ENCODE measurements at regions not wholly inside any gene's neighbourhood (a gene's known extent, or its start where the extent isn't known, plus 50 kb on each side); places are given as distances from the start of the nearest gene placed in this dataset.

DNA sequence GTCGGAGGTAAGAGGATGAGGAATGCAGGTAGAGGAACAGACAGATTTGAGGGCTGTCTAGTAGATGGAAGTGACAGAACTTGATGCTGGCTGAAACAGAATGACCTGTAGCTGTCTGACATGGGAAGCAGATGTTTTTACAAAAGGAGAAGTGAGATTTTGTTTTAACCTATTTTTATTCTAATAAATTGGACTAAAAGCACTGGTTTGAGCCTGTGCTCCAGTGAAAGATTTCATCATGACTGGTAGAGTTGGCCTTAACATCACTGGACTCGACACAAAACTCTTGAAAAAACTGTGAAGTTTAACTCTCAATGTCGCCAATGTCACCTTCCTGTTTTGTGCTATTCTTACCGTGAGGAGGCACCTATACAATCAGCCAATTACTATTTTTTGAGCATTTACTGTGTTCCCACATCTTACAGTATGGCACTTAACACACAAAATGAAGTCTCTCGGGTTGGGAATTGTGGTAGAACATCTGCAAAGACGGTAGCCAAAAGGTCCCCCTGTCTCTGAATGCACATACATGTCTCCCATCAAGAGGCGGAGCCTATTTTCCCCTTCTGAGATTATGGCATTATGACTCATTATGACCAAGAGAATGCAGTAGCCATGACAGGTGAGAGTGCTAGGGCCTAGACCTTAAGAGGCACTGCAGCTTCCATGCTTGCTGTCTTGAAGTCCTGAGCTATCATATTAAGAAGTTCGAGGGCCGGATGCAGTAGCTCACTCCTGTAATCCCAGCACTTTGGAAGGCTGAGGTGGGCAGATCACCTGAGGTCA, 93.2 kb downstream of the FOXF2 start:
- Mint-ChIP-seq H3K9me3 (no peaks in the 10 kb centered on the region; a peak in 2 of 5 replicates), H3K4me1 (peaks cover 4% of the 10 kb centered on the region in 2 experiments; a peak in 3 of 4 replicates), H3K27ac (no peak overlapping the region; a peak in 1 of 7 replicates), H3K27me3 (ENCODE audit: low read depth) (peaks cover 5% of the 10 kb centered on the region; the same call in 1 of the 2 replicates), H3K4me3 (no peak overlapping the region), H3K36me3 (ENCODE audit: insufficient read depth in 1 of 3, low read depth in 3 of 3) (no peaks in the 10 kb centered on the region; a peak in 1 of 7 replicates)
- Histone ChIP-seq H2BK120ac (ENCODE audit: low read depth, low read length, poor library complexity, severe bottlenecking) (no peak overlapping the region), H2BK12ac (ENCODE audit: insufficient read length, low read depth, low read length) (no peak overlapping the region), H3K4ac (ENCODE audit: low read depth, low read length) (no peak overlapping the region), H3K14ac (ENCODE audit: insufficient read depth, low read length) (no peak overlapping the region), H3K18ac (ENCODE audit: insufficient read length, low read depth, low read length) (no peak overlapping the region), H3K9ac (ENCODE audit: extremely low read depth, insufficient read length, low read length) (no peak overlapping the region), H2BK20ac (ENCODE audit: low read depth, low read length, poor library complexity, severe bottlenecking) (no peak overlapping the region), H3K79me1 (ENCODE audit: insufficient read depth, low read depth, low read length, poor library complexity, severe bottlenecking) (no peaks in the 10 kb centered on the region), H3K27me3 (ENCODE audit: insufficient read depth, low read length) (no peaks in the 10 kb centered on the region), H3K23me2 (ENCODE audit: insufficient read length, low read depth, low read length, poor library complexity, severe bottlenecking) (no peaks in the 10 kb centered on the region), H3K27ac (ENCODE audit: insufficient read length, low read depth, low read length) (no peak overlapping the region), H3K23ac (ENCODE audit: insufficient read length, low read depth, low read length) (no peak overlapping the region), H3K79me2 (ENCODE audit: insufficient read depth, low read length) (no peaks in the 10 kb centered on the region), H2AFZ (ENCODE audit: low read length) (no peak overlapping the region), H3K9me3 (ENCODE audit: control insufficient read depth, low read depth, low read length) (no peaks in the 10 kb centered on the region), H4K20me1 (ENCODE audit: control insufficient read depth, insufficient read depth, insufficient read length) (no peaks in the 10 kb centered on the region), H4K5ac (ENCODE audit: insufficient read length, low read depth, low read length) (no peak overlapping the region), H2BK5ac (ENCODE audit: insufficient read length, low read length) (no peak overlapping the region), H4K91ac (ENCODE audit: insufficient read length, low read depth, low read length) (no peak overlapping the region), H3T11ph (ENCODE audit: low read length) (no peak overlapping the region), H4K8ac (replicated peaks; ENCODE audit: insufficient read length, low read depth, low read length) (no peak overlapping the region), H2AK5ac (ENCODE audit: insufficient read length, low read length) (no peak overlapping the region), H2BK15ac (ENCODE audit: low read depth, low read length) (no peak overlapping the region), H3K4me2 (ENCODE audit: insufficient read depth, insufficient read length, low read length) (no peak overlapping the region), H3K4me1 (ENCODE audit: insufficient read depth, low read length) (no peaks in the 10 kb centered on the region), H3K56ac (ENCODE audit: insufficient read length, low read depth, low read length) (no peak overlapping the region)
- DNase-seq, result no peak
- no CpG with 5 or more reads among the region's 9 CpGs for WGBS (ENCODE audit: extremely low coverage, insufficient read length, low lambda C conversion rate)
- TF ChIP-seq, protein P1, sequence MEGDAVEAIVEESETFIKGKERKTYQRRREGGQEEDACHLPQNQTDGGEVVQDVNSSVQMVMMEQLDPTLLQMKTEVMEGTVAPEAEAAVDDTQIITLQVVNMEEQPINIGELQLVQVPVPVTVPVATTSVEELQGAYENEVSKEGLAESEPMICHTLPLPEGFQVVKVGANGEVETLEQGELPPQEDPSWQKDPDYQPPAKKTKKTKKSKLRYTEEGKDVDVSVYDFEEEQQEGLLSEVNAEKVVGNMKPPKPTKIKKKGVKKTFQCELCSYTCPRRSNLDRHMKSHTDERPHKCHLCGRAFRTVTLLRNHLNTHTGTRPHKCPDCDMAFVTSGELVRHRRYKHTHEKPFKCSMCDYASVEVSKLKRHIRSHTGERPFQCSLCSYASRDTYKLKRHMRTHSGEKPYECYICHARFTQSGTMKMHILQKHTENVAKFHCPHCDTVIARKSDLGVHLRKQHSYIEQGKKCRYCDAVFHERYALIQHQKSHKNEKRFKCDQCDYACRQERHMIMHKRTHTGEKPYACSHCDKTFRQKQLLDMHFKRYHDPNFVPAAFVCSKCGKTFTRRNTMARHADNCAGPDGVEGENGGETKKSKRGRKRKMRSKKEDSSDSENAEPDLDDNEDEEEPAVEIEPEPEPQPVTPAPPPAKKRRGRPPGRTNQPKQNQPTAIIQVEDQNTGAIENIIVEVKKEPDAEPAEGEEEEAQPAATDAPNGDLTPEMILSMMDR (conservative IDR thresholded peaks at IDR 0.05), result no peak

Data from H9 (cell line).